ENCODE measurements at regions not wholly inside any gene's neighbourhood (a gene's known extent, or its start where the extent isn't known, plus 50 kb on each side); places are given as distances from the start of the nearest gene placed in this dataset.

GRCh38 chr4:11898796-11899195 is 470.1 kb upstream of the HS3ST1 start:
- no peak for TF ChIP-seq POLR2AphosphoS5 (IDR thresholded peaks at IDR 0.05; ENCODE audit: low read depth, low read length)
- TF ChIP-seq JUND (IDR thresholded peaks at IDR 0.05): no peak
- TF ChIP-seq CTCF (IDR thresholded peaks at IDR 0.05): no peak
- TF ChIP-seq TCF12 (IDR thresholded peaks at IDR 0.05): no peak
- no peak for TF ChIP-seq EP300 (IDR thresholded peaks at IDR 0.05; ENCODE audit: borderline replicate concordance in 1 of 2, low read depth in 1 of 2, low read length in 1 of 2)
- TF ChIP-seq USF2 (IDR thresholded peaks at IDR 0.05; ENCODE audit: borderline replicate concordance, low read depth, low read length): no peak
- no peak for TF ChIP-seq IRF3 (IDR thresholded peaks at IDR 0.05; ENCODE audit: low read depth, low read length)
- TF ChIP-seq MAX (IDR thresholded peaks at IDR 0.05; ENCODE audit: low read depth): no peak
- TF ChIP-seq TEAD4 (IDR thresholded peaks at IDR 0.05; ENCODE audit: borderline replicate concordance, insufficient read depth): no peak
- TF ChIP-seq GABPA (IDR thresholded peaks at IDR 0.05; ENCODE audit: low read depth): no peak
- no peak for TF ChIP-seq TAF1 (IDR thresholded peaks at IDR 0.05; ENCODE audit: borderline replicate concordance, low read depth, low read length)
- TF ChIP-seq ZBTB33 (IDR thresholded peaks at IDR 0.05; ENCODE audit: borderline replicate concordance, low read depth): no peak
- no peak for TF ChIP-seq RAD21 (IDR thresholded peaks at IDR 0.05; ENCODE audit: low read length)
- TF ChIP-seq EZH2phosphoT487 (IDR thresholded peaks at IDR 0.05; ENCODE audit: borderline replicate concordance, low read depth): no peak
